Body of pancreas (tissue), 4 donors: ENCODE measurements at regions not wholly inside any gene's neighbourhood (a gene's known extent, or its start where the extent isn't known, plus 50 kb on each side); places are given as distances from the start of the nearest gene placed in this dataset.

Source experiments
- ATAC-seq: fragments of 150-250 bp; one replicate; pipeline ENCODE4 v1.9.1; 2016
- DNase-seq, 4 donors: peaks; one replicate each; pipeline ENCODE4 v3.0.0-alpha.2; 2019
- H3K27ac ChIP-seq, 4 donors: fragments of 200-600 bp; sonication (generic); 1 replicate in 3 of 4; 2 replicates in 1 of 4; pipeline versions ENCODE4 v1.5.1 to v1.6.1; 2016 to 2019; ENCODE audit warnings: mild to moderate bottlenecking in 1 of 4, mixed read lengths in 1 of 4, moderate library complexity in 1 of 4
- H3K27me3 ChIP-seq, 2 donors: fragments of 200-600 bp; sonication (generic); one replicate each; pipeline ENCODE4 v1.6.0; 2016; ENCODE audit warnings: mild to moderate bottlenecking in 1 of 2
- H3K36me3 ChIP-seq, 2 donors: fragments of 200-600 bp; sonication (generic); replicated peaks in 1 of 2; 2 replicates each; pipeline ENCODE4 v1.5.1; 2016; ENCODE audit warnings: low read depth in 2 of 2; ENCODE audit not compliant: insufficient read depth in 1 of 2
- H3K4me1 ChIP-seq: fragments of 200-600 bp; sonication (generic); one replicate; pipeline ENCODE4 v1.6.0; 2016
- H3K4me3 ChIP-seq, 2 donors: fragments of 200-600 bp; sonication (generic); 1 replicate in 1 of 2; 2 replicates in 1 of 2; pipeline ENCODE4 v1.5.1; 2016 to 2019
- H3K9me3 ChIP-seq, 3 donors: fragments of 200-600 bp; sonication (generic); 1 replicate in 2 of 3; 2 replicates in 1 of 3; pipeline ENCODE4 v1.5.1; 2016
- CTCF ChIP-seq, 7 experiments: fragments of 450-650 bp in 4 of 7; fragments of 200-600 bp in 3 of 7; sonication (generic) in 3 of 7; IDR thresholded peaks; one replicate each; pipeline ENCODE4 v1.5.1; 2016 to 2019; ENCODE audit warnings: antibody characterized with exemption in 7 of 7
- POLR2A ChIP-seq, 3 donors: fragments of 450-650 bp; IDR thresholded peaks; one replicate each; pipeline ENCODE4 v1.6.1; 2016; ENCODE audit warnings: antibody characterized with exemption in 3 of 3, mild to moderate bottlenecking in 2 of 3
- WGBS, 2 donors: methylation state at CpG; one replicate each; pipeline ENCODE4 v1.1.5; 2017; 5-methylcytosine and 5-hydroxymethylcytosine counted together
- intact Hi-C: fragments of 100-400 bp; cut with DNase I; formaldehyde crosslinking; loops from one replicate; pipeline ENCODE4 v1.15.1; 2023

GRCh38 chr7:156590212-156590611, 50.4 kb upstream of the RNF32 start:
- 79 to 89% methylated on average over 5 to 6 of the region's 6 CpGs for WGBS, 2 donors
- no peak overlapping the region for H3K4me3 ChIP-seq
- peaks cover 0 to 4% (median 0%) of the 10 kb centered on the region in 3 donors for H3K9me3 ChIP-seq
- no peaks in the 10 kb centered on the region for H3K36me3 ChIP-seq
- ATAC-seq (no peak), DNase-seq (no peak)
- no peaks in the 10 kb centered on the region for H3K4me1 ChIP-seq
- no peaks in the 10 kb centered on the region for H3K27me3 ChIP-seq
- intact Hi-C loops, result no loop called here
- TF ChIP-seq CTCF (IDR thresholded peaks at IDR 0.05) (no peak), POLR2A (IDR thresholded peaks at IDR 0.05) (no peak)
- no peak overlapping the region for H3K27ac ChIP-seq

- Histone ChIP-seq H3K27ac (no peak overlapping the region), H3K9me3 (peaks cover 0 to 4% (median 0%) of the 10 kb centered on the region in 3 donors), H3K27me3 (no peaks in the 10 kb centered on the region), H3K36me3 (no peaks in the 10 kb centered on the region), H3K4me3 (no peak overlapping the region), H3K4me1 (no peaks in the 10 kb centered on the region)
- DNase-seq (no peak), ATAC-seq (no peak)
- intact Hi-C loops, result no loop called here
- 91 to 95% methylated on average over 2 of the region's 2 CpGs for WGBS, 2 donors
- TF ChIP-seq POLR2A (IDR thresholded peaks at IDR 0.05) (no peak), CTCF (IDR thresholded peaks at IDR 0.05) (no peak)
These were observed 50.8 kb upstream of the RNF32 start for GRCh38 chr7:156589808-156590207.

GRCh38 chr7:156585926-156586325, 54.6 kb upstream of the RNF32 start:
- TF ChIP-seq POLR2A (IDR thresholded peaks at IDR 0.05) (no peak), CTCF (IDR thresholded peaks at IDR 0.05) (no peak)
- H3K27ac ChIP-seq, result no peak overlapping the region
- ATAC-seq (no peak), DNase-seq (no peak)
- intact Hi-C loops, result no loop called here
- 95 to 97% methylated on average over 1 of the region's 1 CpG for WGBS, 2 donors
- no peaks in the 10 kb centered on the region for H3K4me1 ChIP-seq
- no peak overlapping the region for H3K4me3 ChIP-seq
- H3K9me3 ChIP-seq, result peaks cover 0 to 4% (median 0%) of the 10 kb centered on the region in 3 donors
- H3K36me3 ChIP-seq, result no peaks in the 10 kb centered on the region
- no peaks in the 10 kb centered on the region for H3K27me3 ChIP-seq

GRCh38 chr7:156585025-156585648, 55.4 kb upstream of the RNF32 start:
- ATAC-seq (no peak), DNase-seq (no peak)
- H3K36me3 ChIP-seq, result no peaks in the 10 kb centered on the region
- no peak overlapping the region for H3K4me3 ChIP-seq
- intact Hi-C loops, result no loop called here
- H3K4me1 ChIP-seq, result no peaks in the 10 kb centered on the region
- peaks cover 0 to 4% (median 0%) of the 10 kb centered on the region in 3 donors for H3K9me3 ChIP-seq
- no peak overlapping the region for H3K27ac ChIP-seq
- TF ChIP-seq POLR2A (IDR thresholded peaks at IDR 0.05) (no peak), CTCF (IDR thresholded peaks at IDR 0.05) (no peak)
- 73 to 75% methylated on average over 6 of the region's 6 CpGs for WGBS, 2 donors
- no peaks in the 10 kb centered on the region for H3K27me3 ChIP-seq

GRCh38 chr7:156582591-156583123, 57.9 kb upstream of the RNF32 start:
- WGBS, 2 donors, result 97 to 99% methylated on average over 11 of the region's 11 CpGs
- H3K36me3 ChIP-seq, result no peaks in the 10 kb centered on the region
- no peaks in the 10 kb centered on the region for H3K4me1 ChIP-seq
- H3K4me3 ChIP-seq, result no peak overlapping the region
- no peak overlapping the region for H3K27ac ChIP-seq
- TF ChIP-seq CTCF (IDR thresholded peaks at IDR 0.05) (no peak), POLR2A (IDR thresholded peaks at IDR 0.05) (no peak)
- intact Hi-C loops, result no loop called here
- DNase-seq (no peak), ATAC-seq (no peak)
- H3K27me3 ChIP-seq, result no peaks in the 10 kb centered on the region
- H3K9me3 ChIP-seq, result peaks cover 0 to 4% (median 0%) of the 10 kb centered on the region in 3 donors
